ENCODE measurements at regions not wholly inside any gene's neighbourhood (a gene's known extent, or its start where the extent isn't known, plus 50 kb on each side); places are given as distances from the start of the nearest gene placed in this dataset.

- Histone ChIP-seq H3K4me1 (no peaks in the 10 kb centered on the region), H3K9me3 (peaks cover 0 to 9% of the 10 kb centered on the region in 2 donors), H3K4me3 (no peak overlapping the region), H3K27ac (no peak overlapping the region), H3K27me3 (no peaks in the 10 kb centered on the region), H3K36me3 (no peaks in the 10 kb centered on the region)
- intact Hi-C loops (cut with DNase I; ENCODE audit: low total_unique reads): no loop called here
- DNase-seq (ENCODE audit: low spot score in 2 of 2): no peak
- no peak for TF ChIP-seq POLR2AphosphoS5 (IDR thresholded peaks at IDR 0.05)
- no peak for TF ChIP-seq POLR2A (IDR thresholded peaks at IDR 0.05)
- no peak for TF ChIP-seq CTCF (IDR thresholded peaks at IDR 0.05)
Measured at GRCh38 chr16:55120408-55120807, 189.7 kb downstream of the IRX5 start.

DNA sequence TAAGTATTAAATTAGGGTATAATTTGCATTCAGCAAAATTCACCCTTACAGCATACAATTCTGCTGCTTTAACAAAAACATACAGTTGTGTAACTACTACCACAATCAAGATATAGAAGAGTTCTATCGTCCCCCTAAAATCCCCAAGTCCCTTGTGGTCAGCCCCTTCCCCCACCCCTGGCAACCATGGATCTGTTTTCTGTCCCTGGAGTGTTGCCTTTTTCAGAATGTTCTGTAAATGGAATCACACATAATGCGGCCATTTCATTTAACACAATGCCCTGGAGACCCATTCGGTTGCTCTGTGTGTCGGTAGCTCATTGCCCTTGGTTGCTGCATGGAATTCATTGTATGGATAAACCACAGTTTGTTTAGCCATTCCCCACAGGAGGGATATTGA, 190.2 kb downstream of the IRX5 start:
- Histone ChIP-seq H3K4me3 (no peak overlapping the region), H3K36me3 (no peaks in the 10 kb centered on the region), H3K27me3 (no peaks in the 10 kb centered on the region), H3K4me1 (no peaks in the 10 kb centered on the region), H3K27ac (no peak overlapping the region), H3K9me3 (peaks cover 0 to 9% of the 10 kb centered on the region in 2 donors)
- intact Hi-C loops (cut with DNase I; ENCODE audit: low total_unique reads): no loop called here
- DNase-seq (ENCODE audit: low spot score in 2 of 2): no peak
- no peak for TF ChIP-seq CTCF (IDR thresholded peaks at IDR 0.05)
- TF ChIP-seq POLR2A (IDR thresholded peaks at IDR 0.05): no peak
- TF ChIP-seq POLR2AphosphoS5 (IDR thresholded peaks at IDR 0.05): no peak

- H3K27me3 ChIP-seq: no peaks in the 10 kb centered on the region
- H3K9me3 ChIP-seq: peaks cover 0 to 9% of the 10 kb centered on the region in 2 donors
- no peak for DNase-seq (ENCODE audit: low spot score in 2 of 2)
- H3K27ac ChIP-seq: no peak overlapping the region
- TF ChIP-seq POLR2A (IDR thresholded peaks at IDR 0.05) (no peak), CTCF (IDR thresholded peaks at IDR 0.05) (no peak), POLR2AphosphoS5 (IDR thresholded peaks at IDR 0.05) (no peak)
- no peaks in the 10 kb centered on the region for H3K36me3 ChIP-seq
- H3K4me1 ChIP-seq: no peaks in the 10 kb centered on the region
- H3K4me3 ChIP-seq: no peak overlapping the region
- intact Hi-C loops (cut with DNase I; ENCODE audit: low total_unique reads): no loop called here
Measured at GRCh38 chr16:55123652-55124051, 193.0 kb downstream of the IRX5 start.

DNA sequence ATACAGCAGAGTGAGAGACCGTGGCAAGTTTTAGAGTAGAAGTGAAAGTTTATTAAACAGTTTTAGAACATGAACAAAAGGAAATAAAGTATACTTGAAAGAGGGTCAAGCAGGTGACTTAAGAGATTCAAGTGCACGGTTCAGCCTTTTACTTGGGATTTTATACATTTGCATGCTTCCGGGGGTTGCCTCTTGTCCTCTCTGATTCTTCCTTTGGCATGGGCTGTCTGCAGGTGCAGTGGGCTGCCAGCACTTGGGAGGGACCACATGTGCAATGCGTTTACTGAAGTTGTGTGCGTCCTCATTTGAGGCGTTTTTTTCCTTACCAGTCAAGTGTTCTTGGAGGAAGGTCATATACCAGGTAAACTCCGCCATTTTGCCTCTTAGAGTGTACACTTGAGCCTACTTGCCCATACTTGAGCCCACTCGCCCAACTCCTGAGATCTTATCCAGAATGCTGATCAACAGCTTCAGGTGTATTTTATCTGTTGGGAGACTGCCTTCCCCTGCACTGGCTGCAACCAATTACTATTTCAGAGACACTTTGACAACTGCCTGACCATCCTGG, 195.2 kb downstream of the IRX5 start:
- intact Hi-C loops (cut with DNase I; ENCODE audit: low total_unique reads): no loop called here
- Histone ChIP-seq H3K27ac (no peak overlapping the region), H3K9me3 (peaks cover 0 to 9% of the 10 kb centered on the region in 2 donors), H3K4me3 (no peak overlapping the region), H3K27me3 (no peaks in the 10 kb centered on the region), H3K36me3 (no peaks in the 10 kb centered on the region), H3K4me1 (no peaks in the 10 kb centered on the region)
- no peak for DNase-seq (ENCODE audit: low spot score in 2 of 2)
- TF ChIP-seq POLR2AphosphoS5 (IDR thresholded peaks at IDR 0.05): no peak

DNA sequence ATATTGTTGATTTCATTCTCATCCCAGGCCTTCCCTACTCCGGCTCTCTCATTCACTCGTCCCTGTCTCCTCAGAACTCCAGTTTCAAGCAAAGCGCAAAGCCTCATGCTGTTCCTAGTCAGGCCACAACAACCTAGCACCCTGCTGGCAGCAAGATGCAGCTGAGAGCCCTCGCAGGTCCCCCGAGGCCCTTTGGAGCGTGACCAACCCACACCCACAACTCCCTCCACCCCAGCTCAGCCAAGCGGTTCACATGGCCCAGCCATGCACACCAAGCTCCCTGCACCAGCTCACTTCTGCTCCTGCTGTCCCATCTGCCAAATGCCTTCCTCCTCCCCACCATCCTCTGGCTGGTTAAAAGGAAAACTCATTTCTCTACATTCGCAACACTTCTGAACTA, 195.8 kb downstream of the IRX5 start:
- Histone ChIP-seq H3K9me3 (peaks cover 0 to 9% of the 10 kb centered on the region in 2 donors), H3K36me3 (no peaks in the 10 kb centered on the region), H3K27ac (no peak overlapping the region), H3K4me3 (no peak overlapping the region), H3K4me1 (no peaks in the 10 kb centered on the region), H3K27me3 (no peaks in the 10 kb centered on the region)
- TF ChIP-seq POLR2A (IDR thresholded peaks at IDR 0.05) (no peak), POLR2AphosphoS5 (IDR thresholded peaks at IDR 0.05) (no peak), CTCF (IDR thresholded peaks at IDR 0.05) (no peak)
- intact Hi-C loops (cut with DNase I; ENCODE audit: low total_unique reads): no loop called here
- no peak for DNase-seq (ENCODE audit: low spot score in 2 of 2)

DNA sequence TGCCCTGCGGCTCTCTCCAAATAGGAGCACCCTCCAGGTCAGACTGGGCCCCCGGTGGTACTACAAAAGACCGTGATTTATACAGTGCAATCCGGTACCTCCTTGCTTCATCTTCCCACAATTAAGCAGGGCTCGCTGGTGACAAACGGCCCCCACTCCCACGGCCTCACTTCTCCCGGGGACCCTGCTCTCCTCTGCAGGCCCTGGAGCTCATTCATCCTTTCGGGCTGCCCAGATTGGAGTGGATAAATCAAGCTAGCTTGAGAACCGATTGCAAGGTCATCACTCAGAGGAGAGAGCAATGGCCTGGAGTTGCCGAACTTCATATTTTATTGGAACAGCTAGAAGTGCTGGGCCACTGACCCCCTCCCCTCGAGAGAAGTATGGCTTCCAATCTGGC, 193.5 kb upstream of the IRX6 start:
- no peak for TF ChIP-seq POLR2A (IDR thresholded peaks at IDR 0.05)
- no peak for TF ChIP-seq POLR2AphosphoS5 (IDR thresholded peaks at IDR 0.05)
- no peak for TF ChIP-seq CTCF (IDR thresholded peaks at IDR 0.05)
- H3K27me3 ChIP-seq: no peaks in the 10 kb centered on the region
- no peaks in the 10 kb centered on the region for H3K36me3 ChIP-seq
- no peak for DNase-seq (ENCODE audit: low spot score in 2 of 2)
- H3K9me3 ChIP-seq: no peaks in the 10 kb centered on the region
- H3K4me1 ChIP-seq: no peaks in the 10 kb centered on the region
- no peak overlapping the region for H3K27ac ChIP-seq
- no peak overlapping the region for H3K4me3 ChIP-seq
- intact Hi-C loops (cut with DNase I; ENCODE audit: low total_unique reads): no loop called here
